Mucosa of descending colon (tissue), 3 donors: ENCODE measurements at regions not wholly inside any gene's neighbourhood (a gene's known extent, or its start where the extent isn't known, plus 50 kb on each side); places are given as distances from the start of the nearest gene placed in this dataset.

ENCODE experiments used
- ATAC-seq: fragments of 200-7000 bp; cut with Tn5 transposase; one replicate; pipeline ENCODE4 v1.9.1; 2020; ENCODE audit warnings: mild to moderate bottlenecking, moderate library complexity
- DNase-seq, 3 donors: peaks; one replicate each; pipeline ENCODE4 v3.0.0-alpha.2; 2020
- H3K36me3 ChIP-seq: fragments of 200-600 bp; one replicate; pipeline ENCODE4 v1.8.0; 2021; ENCODE audit warnings: low read depth, mild to moderate bottlenecking
- H3K4me1 ChIP-seq: fragments of 200-600 bp; one replicate; pipeline ENCODE4 v1.8.0; 2021; ENCODE audit warnings: low read depth, mild to moderate bottlenecking
- H3K4me3 ChIP-seq: fragments of 200-600 bp; one replicate; pipeline ENCODE4 v1.8.0; 2021; ENCODE audit warnings: mild to moderate bottlenecking
- H3K9me3 ChIP-seq: fragments of 200-600 bp; one replicate; pipeline ENCODE4 v1.8.0; 2021; ENCODE audit warnings: mild to moderate bottlenecking
- intact Hi-C, 2 donors: fragments of 100-400 bp; cut with DNase I in 1 of 2; cut with micrococcal nuclease in 1 of 2; formaldehyde crosslinking; loops; one replicate each; pipeline versions ENCODE4 v1.11.0 to v1.11.1; 2022; cut with DNase I, micrococcal nuclease
- TF ChIP-seq, protein P1 (sequence below): fragments of 200-600 bp; IDR thresholded peaks from one replicate; pipeline ENCODE4 v1.8.0; 2022; ENCODE audit warnings: antibody characterized with exemption, mild to moderate bottlenecking
- donor health status: DM: no; HTN: no; CAD: no; lungs with moderate emphysema.
- donor health status: DM: no; HTN: no; CAD: no.
- donor health status: DM: no; HTN: yes; CAD: no.

DNA sequence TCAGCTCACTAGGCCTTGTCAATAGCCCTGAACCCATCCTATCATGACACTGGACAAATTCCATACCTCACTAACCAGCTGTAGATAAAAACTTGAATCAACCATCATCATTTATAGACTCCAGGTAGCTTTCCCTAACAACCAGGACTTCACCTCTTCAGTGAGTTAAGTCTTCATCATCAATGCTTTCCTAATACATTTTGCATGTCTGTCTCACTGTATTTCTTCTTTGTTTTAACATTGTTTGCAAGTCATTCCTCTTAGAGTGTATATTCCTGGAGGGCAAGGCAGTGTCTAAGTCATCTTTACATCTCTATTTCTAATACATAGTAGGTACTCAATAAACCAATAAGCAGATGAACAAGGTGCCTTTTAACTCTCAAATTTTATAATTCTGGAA lies 123.4 kb upstream of the RFC3 start:
- intact Hi-C loops, result no loop called here
- TF ChIP-seq, protein P1, sequence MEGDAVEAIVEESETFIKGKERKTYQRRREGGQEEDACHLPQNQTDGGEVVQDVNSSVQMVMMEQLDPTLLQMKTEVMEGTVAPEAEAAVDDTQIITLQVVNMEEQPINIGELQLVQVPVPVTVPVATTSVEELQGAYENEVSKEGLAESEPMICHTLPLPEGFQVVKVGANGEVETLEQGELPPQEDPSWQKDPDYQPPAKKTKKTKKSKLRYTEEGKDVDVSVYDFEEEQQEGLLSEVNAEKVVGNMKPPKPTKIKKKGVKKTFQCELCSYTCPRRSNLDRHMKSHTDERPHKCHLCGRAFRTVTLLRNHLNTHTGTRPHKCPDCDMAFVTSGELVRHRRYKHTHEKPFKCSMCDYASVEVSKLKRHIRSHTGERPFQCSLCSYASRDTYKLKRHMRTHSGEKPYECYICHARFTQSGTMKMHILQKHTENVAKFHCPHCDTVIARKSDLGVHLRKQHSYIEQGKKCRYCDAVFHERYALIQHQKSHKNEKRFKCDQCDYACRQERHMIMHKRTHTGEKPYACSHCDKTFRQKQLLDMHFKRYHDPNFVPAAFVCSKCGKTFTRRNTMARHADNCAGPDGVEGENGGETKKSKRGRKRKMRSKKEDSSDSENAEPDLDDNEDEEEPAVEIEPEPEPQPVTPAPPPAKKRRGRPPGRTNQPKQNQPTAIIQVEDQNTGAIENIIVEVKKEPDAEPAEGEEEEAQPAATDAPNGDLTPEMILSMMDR, result no peak
- ATAC-seq, result no peak

GRCh38 chr13:33696530-33696929 lies 121.4 kb upstream of the RFC3 start:
- TF ChIP-seq, protein P1, result no peak
- no peaks in the 10 kb centered on the region for H3K9me3 ChIP-seq
- ATAC-seq (no peak), DNase-seq (no peak)
- no peaks in the 10 kb centered on the region for H3K4me1 ChIP-seq
- no peak overlapping the region for H3K4me3 ChIP-seq
- intact Hi-C loops, result no loop called here
- no peaks in the 10 kb centered on the region for H3K36me3 ChIP-seq

More for the DNA sequence above, 123.4 kb upstream of the RFC3 start:
- Histone ChIP-seq H3K9me3 (no peaks in the 10 kb centered on the region), H3K4me3 (no peak overlapping the region), H3K4me1 (no peaks in the 10 kb centered on the region), H3K36me3 (no peaks in the 10 kb centered on the region)
- no peak for DNase-seq

- Histone ChIP-seq H3K9me3 (no peaks in the 10 kb centered on the region), H3K4me1 (no peaks in the 10 kb centered on the region), H3K4me3 (no peak overlapping the region), H3K36me3 (no peaks in the 10 kb centered on the region)
- intact Hi-C loops, result no loop called here
- ATAC-seq, result no peak
- TF ChIP-seq, protein P1, result no peak
- DNase-seq, result no peak
Measured at GRCh38 chr13:33697926-33698325, 120.0 kb upstream of the RFC3 start.

- DNase-seq (no peak), ATAC-seq (no peak)
- no peaks in the 10 kb centered on the region for H3K4me1 ChIP-seq
- H3K4me3 ChIP-seq, result no peak overlapping the region
- H3K36me3 ChIP-seq, result no peaks in the 10 kb centered on the region
- TF ChIP-seq, protein P1, result no peak
- intact Hi-C loops, result no loop called here
- H3K9me3 ChIP-seq, result no peaks in the 10 kb centered on the region
Measured at GRCh38 chr13:33707449-33707848, 110.5 kb upstream of the RFC3 start.

DNA sequence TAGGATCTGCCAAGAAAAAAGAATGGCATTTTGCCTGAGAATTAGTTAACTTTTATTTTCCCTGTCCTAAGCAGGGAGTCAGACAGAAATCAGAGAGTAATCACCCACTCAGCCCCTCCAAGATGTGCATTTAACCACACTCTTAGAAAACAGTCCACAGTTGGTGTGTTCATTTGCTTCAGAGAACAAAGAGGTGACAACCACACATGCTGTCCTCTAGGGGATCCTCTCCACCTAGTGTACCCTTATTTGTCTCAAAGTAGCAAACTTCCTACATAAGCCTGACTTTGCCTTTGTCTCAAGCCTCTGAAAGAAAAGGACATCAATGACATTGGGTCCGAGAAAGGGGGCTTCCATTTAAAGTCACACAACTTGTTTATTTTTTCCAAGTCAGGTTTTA lies 107.0 kb upstream of the RFC3 start:
- intact Hi-C loops, result no loop called here
- Histone ChIP-seq H3K9me3 (no peaks in the 10 kb centered on the region), H3K4me3 (no peak overlapping the region), H3K4me1 (no peaks in the 10 kb centered on the region), H3K36me3 (no peaks in the 10 kb centered on the region)
- TF ChIP-seq, protein P1, result no peak
- ATAC-seq, result no peak
- DNase-seq, result no peak

DNA sequence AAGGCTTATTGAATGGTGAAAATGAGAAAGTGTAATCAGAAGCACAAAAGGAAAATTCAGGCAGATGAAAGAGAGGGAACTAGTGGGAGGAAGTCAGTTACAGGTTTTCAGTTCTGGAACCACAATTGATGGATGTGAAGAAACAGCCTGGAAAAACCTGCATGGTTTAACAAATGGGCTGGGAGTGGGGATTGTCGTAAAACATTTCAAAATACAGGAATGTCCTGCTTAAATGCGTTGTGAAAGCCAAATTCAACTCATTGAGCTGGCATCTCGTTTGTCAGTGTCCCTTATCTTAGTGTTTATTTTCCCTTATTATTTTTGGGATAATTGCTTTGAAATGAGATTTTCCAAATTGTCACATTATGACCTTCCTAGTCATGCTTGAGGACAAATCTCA lies 106.5 kb upstream of the RFC3 start:
- TF ChIP-seq, protein P1, result no peak
- H3K36me3 ChIP-seq, result no peaks in the 10 kb centered on the region
- no peaks in the 10 kb centered on the region for H3K9me3 ChIP-seq
- ATAC-seq, result no peak
- DNase-seq, result no peak
- no peak overlapping the region for H3K4me3 ChIP-seq
- no peaks in the 10 kb centered on the region for H3K4me1 ChIP-seq
- intact Hi-C loops, result no loop called here
